Activated CD4-positive, alpha-beta memory T cell treated with anti-CD3 and anti-CD28 coated beads for 36 hours (primary cell): ENCODE measurements at regions not wholly inside any gene's neighbourhood (a gene's known extent, or its start where the extent isn't known, plus 50 kb on each side); places are given as distances from the start of the nearest gene placed in this dataset.

Experiments
- CTCF ChIA-PET: fragments of 350-600 bp; sonication (Branson Sonifier 250); formaldehyde crosslinking; loops from one replicate; lab custom pipeline; 2021; ENCODE audit warnings: antibody characterized with exemption, inconsistent platforms; lab: Charles Lee
- POLR2A ChIA-PET: fragments of 350-600 bp; sonication (Branson Sonifier 250); formaldehyde crosslinking; loops from one replicate; lab custom pipeline; 2021; ENCODE audit warnings: antibody characterized with exemption; lab: Charles Lee
- DNase-seq: peaks from one replicate; pipeline ENCODE4 v3.0.0-alpha.2; 2020
- H3K27ac Mint-ChIP-seq: one replicate; pipeline ENCODE4 v1.8.0; 2021; ENCODE audit warnings: mixed read lengths
- H3K27me3 Mint-ChIP-seq: one replicate; pipeline ENCODE4 v1.8.0; 2021; ENCODE audit warnings: mixed read lengths
- H3K36me3 Mint-ChIP-seq: one replicate; pipeline ENCODE4 v1.8.0; 2021; ENCODE audit warnings: mixed read lengths
- H3K4me1 Mint-ChIP-seq: one replicate; pipeline ENCODE4 v1.8.0; 2021; ENCODE audit warnings: low read depth, mixed read lengths
- H3K4me3 Mint-ChIP-seq: one replicate; pipeline ENCODE4 v1.8.0; 2021; ENCODE audit warnings: mild to moderate bottlenecking, mixed read lengths
- H3K9me3 Mint-ChIP-seq: one replicate; pipeline ENCODE4 v1.8.0; 2021; ENCODE audit warnings: mixed read lengths
- intact Hi-C: fragments of 100-400 bp; cut with micrococcal nuclease; formaldehyde crosslinking; loops from one replicate; pipeline ENCODE4 v1.15.1; 2023

DNA sequence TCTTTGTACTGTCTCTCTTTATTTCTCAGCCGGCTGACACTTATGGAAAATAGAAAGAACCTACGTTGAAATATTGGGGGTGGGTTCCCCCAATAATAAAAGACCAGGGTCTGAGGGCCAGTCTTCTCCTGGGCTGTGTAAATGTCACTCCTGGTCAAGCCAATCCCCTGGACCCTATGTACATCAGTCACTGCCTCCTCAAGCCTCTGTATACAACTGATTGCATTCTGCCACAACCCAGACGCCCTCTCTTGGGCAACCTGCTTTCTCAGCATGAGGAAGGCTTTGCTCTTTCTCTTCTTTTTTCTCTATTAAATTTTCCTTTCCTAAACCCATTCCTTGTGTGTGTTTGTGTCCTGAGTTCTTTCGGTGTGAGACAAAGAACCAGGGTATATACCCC, 84.1 kb upstream of the SERBP1 start:
- CTCF ChIA-PET: no interaction called here

DNA sequence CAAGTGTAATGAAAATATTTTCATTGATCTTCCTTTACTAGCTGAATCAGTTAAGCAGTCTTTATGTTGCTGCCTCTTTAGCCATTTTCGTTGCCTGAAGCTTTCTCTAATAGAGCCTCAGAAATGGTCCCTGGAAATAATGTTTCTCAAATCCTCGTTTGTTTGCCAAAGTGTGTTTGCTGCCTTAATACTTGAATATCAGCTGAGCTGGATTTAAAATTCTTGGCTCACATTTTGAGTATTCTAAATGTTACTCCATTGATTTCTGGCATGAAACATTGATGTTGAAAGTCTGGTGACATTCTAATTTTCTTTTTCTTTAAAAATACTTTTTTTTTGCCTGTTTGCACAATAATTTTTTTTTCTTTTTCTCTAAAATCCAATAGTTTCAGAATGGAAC, 84.6 kb upstream of the SERBP1 start:
- H3K4me1 Mint-ChIP-seq: no peaks in the 10 kb centered on the region
- intact Hi-C loops: no loop called here
- no peak overlapping the region for H3K27ac Mint-ChIP-seq
- H3K36me3 Mint-ChIP-seq: no peaks in the 10 kb centered on the region
- H3K27me3 Mint-ChIP-seq: peaks cover 8% of the 10 kb centered on the region
- no peak overlapping the region for H3K4me3 Mint-ChIP-seq
- ChIA-PET CTCF (no interaction called here), POLR2A (no interaction called here)
- no peak for DNase-seq
- H3K9me3 Mint-ChIP-seq: peaks cover 10% of the 10 kb centered on the region

More for the DNA sequence above, 84.1 kb upstream of the SERBP1 start:
- no peaks in the 10 kb centered on the region for H3K4me1 Mint-ChIP-seq
- H3K27ac Mint-ChIP-seq: no peak overlapping the region
- intact Hi-C loops: no loop called here
- DNase-seq: no peak
- peaks cover 8% of the 10 kb centered on the region for H3K27me3 Mint-ChIP-seq
- POLR2A ChIA-PET: no interaction called here
- H3K4me3 Mint-ChIP-seq: no peak overlapping the region
- H3K9me3 Mint-ChIP-seq: peaks cover 11% of the 10 kb centered on the region
- no peaks in the 10 kb centered on the region for H3K36me3 Mint-ChIP-seq

DNA sequence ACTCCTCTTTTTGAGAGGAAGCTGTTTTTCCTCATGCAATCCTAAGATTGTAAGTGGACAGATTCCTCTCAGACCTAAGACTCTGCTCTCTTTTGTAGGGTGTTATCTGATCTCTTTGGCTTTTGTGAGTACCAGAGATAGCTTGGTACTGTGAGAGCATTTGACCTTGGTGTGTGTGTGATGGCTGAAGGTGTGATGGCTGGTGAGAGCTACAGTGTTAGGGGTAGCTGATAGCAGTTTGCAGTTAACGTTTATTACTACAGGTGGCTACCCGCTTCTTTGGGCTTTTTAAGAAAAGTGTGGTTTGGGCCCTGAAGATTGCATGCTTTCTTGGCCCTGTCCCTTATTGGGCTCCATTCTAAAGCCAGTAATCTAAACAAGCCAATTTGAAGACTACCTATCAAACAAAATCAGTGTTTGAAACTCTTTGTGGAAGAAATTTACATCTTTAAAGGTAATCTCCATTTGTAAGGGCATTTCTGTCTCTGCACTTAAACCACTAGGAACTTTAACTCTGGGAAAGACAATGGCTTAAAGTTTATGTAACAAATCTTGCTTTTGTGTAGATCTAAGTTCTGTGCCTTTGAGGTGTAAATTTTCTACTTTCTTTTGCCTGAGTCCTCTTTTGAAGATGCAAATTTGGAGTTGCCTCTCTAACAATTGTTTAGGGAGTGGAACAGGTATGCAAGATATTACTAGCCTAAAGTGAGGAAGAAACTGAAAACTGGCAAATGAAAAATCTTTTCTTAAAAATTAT, 85.3 kb upstream of the SERBP1 start:
- H3K27me3 Mint-ChIP-seq: peaks cover 8% of the 10 kb centered on the region
- CTCF ChIA-PET: no interaction called here
- no peaks in the 10 kb centered on the region for H3K4me1 Mint-ChIP-seq
- H3K9me3 Mint-ChIP-seq: peaks cover 10% of the 10 kb centered on the region
- intact Hi-C loops: no loop called here
- H3K4me3 Mint-ChIP-seq: no peak overlapping the region
- no peak overlapping the region for H3K27ac Mint-ChIP-seq
- DNase-seq: no peak
- no peaks in the 10 kb centered on the region for H3K36me3 Mint-ChIP-seq
- POLR2A ChIA-PET: no interaction called here

DNA sequence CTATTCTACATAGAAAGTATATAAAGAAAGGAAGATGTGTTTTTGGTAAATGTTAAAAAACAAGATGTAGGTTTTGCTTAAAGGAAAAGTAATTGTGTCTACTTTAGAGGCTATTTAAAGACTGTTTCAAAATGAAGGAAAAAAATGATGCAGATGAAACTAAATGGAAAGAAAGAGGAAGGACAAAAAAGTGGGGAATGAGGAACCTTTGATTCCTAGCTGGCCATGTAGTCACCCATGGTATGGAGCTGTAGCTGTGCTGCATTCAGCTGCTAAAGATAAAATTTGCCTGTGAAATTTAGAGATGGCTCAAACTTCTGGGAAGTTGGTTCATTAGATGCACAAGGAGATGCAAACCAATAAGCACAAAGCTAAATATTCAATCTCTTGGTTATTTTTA, 86.8 kb upstream of the SERBP1 start:
- ChIA-PET POLR2A (no interaction called here), CTCF (interaction anchor here (1.2 to 1.4 kb wide), 2 partner anchors 16 to 18 kb away, joined by 3 read pairs; no protein-coding TSS in a partner anchor)
- no peaks in the 10 kb centered on the region for H3K36me3 Mint-ChIP-seq
- no peak overlapping the region for H3K27ac Mint-ChIP-seq
- peaks cover 8% of the 10 kb centered on the region for H3K27me3 Mint-ChIP-seq
- H3K9me3 Mint-ChIP-seq: peaks cover 10% of the 10 kb centered on the region
- H3K4me1 Mint-ChIP-seq: no peaks in the 10 kb centered on the region
- H3K4me3 Mint-ChIP-seq: no peak overlapping the region
- DNase-seq: no peak
- intact Hi-C loops: no loop called here

DNA sequence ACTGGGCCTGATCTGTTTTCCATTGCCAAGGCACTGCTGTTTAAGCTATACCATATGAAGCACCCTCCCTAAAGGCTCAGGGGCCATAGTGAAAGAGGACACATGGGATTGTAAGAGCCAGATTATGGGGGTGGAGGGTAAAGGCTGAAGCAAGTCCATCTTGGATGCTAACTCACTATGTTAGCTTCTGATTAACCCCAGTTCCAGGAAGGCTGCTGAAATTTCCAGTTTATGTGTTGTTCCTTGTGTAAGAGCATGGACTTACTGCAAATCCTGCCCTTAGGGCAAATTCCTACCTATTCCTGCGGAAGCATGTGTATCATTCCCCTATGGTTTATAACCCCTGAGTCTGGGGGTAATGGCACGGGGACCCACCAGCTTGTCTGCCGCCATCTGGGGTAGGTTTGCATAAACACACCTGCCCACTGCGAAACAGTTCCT, 91.8 kb upstream of the SERBP1 start:
- DNase-seq: no peak
- H3K4me1 Mint-ChIP-seq: no peaks in the 10 kb centered on the region
- no peak overlapping the region for H3K4me3 Mint-ChIP-seq
- POLR2A ChIA-PET: no interaction called here
- H3K27me3 Mint-ChIP-seq: peaks cover 7% of the 10 kb centered on the region
- H3K36me3 Mint-ChIP-seq: no peaks in the 10 kb centered on the region
- CTCF ChIA-PET: interaction anchor here (1.6 to 1.7 kb wide), 2 partner anchors 13 to 239 kb away, joined by 3 to 6 read pairs; no protein-coding TSS in a partner anchor
- H3K27ac Mint-ChIP-seq: no peak overlapping the region
- no peaks in the 10 kb centered on the region for H3K9me3 Mint-ChIP-seq
- intact Hi-C loops: no loop called here

DNA sequence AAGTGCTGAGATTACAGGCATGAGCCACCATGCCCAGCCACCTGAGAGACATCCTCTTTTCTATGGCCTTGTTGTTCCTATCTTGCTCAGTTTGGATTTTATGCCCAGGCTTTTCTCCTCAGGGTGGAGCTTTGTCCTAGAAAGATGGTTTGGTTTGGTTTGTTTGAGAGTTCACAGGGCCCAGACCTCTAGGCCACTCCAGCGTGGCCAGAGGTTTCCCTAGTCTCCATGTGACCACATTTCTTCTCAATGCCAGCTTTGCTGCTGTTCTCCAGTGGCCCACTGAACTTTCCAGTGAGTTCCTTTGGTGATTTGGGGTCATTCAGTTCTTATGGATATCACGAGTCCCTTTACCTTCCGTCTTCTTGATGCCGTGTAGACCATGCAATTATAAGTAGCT, 92.6 kb upstream of the SERBP1 start:
- ChIA-PET POLR2A (no interaction called here), CTCF (interaction anchor here (1.2 to 1.8 kb wide), 4 partner anchors 10 to 244 kb away, joined by 3 to 6 read pairs (median 4); no protein-coding TSS in a partner anchor)
- Mint-ChIP-seq H3K36me3 (no peaks in the 10 kb centered on the region), H3K27ac (no peak overlapping the region), H3K27me3 (peaks cover 7% of the 10 kb centered on the region), H3K4me3 (no peak overlapping the region), H3K4me1 (no peaks in the 10 kb centered on the region), H3K9me3 (no peaks in the 10 kb centered on the region)
- intact Hi-C loops: no loop called here
- no peak for DNase-seq

DNA sequence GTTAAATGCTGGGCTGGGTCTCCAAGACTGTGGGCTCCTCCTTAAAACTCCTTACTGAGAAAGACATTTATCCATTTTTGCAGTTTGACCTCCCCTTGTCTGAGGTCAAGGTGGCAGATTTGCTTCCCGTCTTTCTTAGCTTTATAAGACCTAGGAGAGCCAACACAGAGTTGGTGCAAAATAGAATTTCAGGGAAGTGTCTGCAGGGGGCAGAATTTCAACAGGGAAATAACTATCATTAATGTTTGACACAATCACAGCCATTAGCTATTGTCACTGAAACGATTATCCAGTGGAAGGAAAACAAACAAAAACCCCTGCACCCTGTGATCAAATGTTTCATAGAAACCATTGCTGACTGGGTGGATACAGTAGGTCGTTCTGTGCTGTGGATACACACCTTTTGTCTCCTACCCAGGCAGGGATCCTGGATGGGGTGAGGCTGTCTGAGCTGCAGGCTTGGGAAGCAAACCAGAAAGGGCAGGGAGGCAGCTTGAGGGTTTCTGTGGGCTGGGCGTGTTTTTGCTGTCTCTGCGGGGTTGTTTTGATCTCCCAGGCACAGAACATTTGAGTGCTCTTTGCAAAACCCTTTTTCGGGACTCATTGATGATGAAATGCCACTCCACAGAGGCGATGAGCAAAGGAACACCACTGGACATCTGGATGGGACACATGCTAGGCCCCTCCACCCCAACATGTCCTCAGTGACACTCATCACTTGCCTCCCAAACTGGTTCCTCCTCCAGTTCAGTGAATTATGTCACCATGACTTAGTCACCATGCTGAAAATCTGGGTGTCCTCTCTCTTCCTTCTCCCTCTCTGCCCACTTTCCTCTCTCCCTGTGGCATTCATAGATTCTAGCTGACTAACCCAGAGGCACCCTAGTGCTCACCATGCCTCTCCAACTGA, 94.2 kb upstream of the SERBP1 start:
- no peaks in the 10 kb centered on the region for H3K4me1 Mint-ChIP-seq
- H3K27me3 Mint-ChIP-seq: peaks cover 8% of the 10 kb centered on the region
- no peak overlapping the region for H3K4me3 Mint-ChIP-seq
- no peak overlapping the region for H3K27ac Mint-ChIP-seq
- no peaks in the 10 kb centered on the region for H3K36me3 Mint-ChIP-seq
- ChIA-PET POLR2A (no interaction called here), CTCF (interaction anchor here (1.3 to 1.8 kb wide), 2 partner anchors 236 to 242 kb away, joined by 3 to 4 read pairs; no protein-coding TSS in a partner anchor)
- H3K9me3 Mint-ChIP-seq: no peaks in the 10 kb centered on the region
- intact Hi-C loops: no loop called here
- no peak for DNase-seq

DNA sequence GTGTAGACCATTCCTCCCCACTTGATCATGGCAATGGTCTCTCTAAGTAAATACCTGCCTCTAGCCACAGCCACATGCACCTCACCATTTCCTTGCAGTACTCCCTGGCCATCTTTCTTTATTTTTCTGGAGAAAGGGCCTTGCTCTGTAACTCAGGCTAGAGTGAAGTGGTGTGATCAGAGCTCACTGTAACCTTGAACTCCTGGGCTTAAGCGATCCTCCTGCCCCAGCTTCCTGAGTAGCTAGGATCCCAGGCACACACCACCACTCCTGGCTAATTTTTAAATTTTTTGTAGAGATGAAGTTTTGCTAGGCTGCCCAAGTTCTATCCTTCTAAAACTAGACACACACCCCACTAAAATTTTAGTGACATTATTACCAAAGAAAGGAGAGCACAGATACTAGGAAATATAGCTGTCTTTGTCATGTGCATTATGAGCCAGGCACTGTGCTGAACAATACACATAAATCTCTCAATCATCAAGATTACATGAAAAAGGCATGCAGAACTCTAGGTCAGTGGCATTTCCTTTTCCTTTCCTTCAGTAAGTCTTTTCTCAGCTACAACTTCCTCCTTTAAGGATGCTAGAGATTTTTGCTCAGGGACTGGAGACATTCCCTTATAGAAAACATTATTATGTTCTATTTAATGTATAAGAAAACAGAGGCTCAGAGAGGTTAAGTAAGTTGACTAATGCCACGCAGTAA, 95.0 kb upstream of the SERBP1 start:
- Mint-ChIP-seq H3K4me3 (no peak overlapping the region), H3K27ac (no peak overlapping the region), H3K9me3 (no peaks in the 10 kb centered on the region), H3K36me3 (no peaks in the 10 kb centered on the region), H3K4me1 (no peaks in the 10 kb centered on the region), H3K27me3 (peaks cover 8% of the 10 kb centered on the region)
- CTCF ChIA-PET: interaction anchor here (0.7 to 1.0 kb wide), 2 partner anchors 36 to 235 kb away, joined by 3 to 5 read pairs; no protein-coding TSS in a partner anchor
- POLR2A ChIA-PET: no interaction called here
- intact Hi-C loops: no loop called here
- no peak for DNase-seq

DNA sequence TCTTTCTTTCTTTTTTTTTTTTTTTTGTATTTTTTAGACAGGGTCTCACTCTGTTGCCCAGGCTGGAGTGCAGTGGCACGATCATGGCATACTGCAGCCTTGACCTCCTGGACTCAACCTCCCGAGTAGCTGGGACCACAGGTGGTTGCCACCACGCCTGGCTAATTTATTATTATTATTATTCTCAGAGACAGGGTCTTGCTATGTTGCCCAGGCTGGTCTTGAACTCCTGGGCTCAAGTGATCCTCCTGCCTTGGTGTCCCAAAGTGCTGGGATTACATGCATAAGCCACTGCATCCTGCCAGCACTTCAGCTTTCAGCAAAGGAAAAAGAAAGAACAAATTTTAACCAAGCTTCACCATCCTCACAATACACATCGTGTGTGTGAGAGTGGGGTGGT, 97.9 kb upstream of the SERBP1 start:
- intact Hi-C loops: no loop called here
- DNase-seq: no peak
- Mint-ChIP-seq H3K27ac (no peak overlapping the region), H3K4me1 (no peaks in the 10 kb centered on the region), H3K27me3 (peaks cover 2% of the 10 kb centered on the region), H3K4me3 (no peak overlapping the region), H3K9me3 (peaks cover 2% of the 10 kb centered on the region), H3K36me3 (no peaks in the 10 kb centered on the region)
- POLR2A ChIA-PET: no interaction called here
- CTCF ChIA-PET: interaction anchor here (1.0 to 1.8 kb wide), 2 partner anchors 12 to 232 kb away, joined by 3 to 10 read pairs; no protein-coding TSS in a partner anchor

DNA sequence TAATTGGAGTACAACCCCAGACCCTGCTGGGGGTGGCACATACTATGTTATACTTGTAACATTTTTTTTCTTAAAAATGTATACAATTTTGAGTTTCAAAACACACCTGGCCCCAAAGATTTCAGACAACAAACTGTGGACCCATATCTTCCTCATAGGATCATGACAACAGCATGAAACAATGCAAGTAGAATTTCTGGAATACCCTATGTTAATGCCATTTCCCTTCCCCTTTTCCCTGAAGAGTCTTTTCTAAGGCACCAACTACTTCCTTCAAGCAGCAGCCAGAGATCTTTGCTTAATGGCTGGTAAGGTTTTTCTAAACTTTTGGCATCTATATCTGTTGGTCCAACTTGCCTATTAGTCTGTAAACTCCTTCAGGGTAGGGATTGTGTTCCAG, 99.9 kb upstream of the SERBP1 start:
- H3K36me3 Mint-ChIP-seq: no peaks in the 10 kb centered on the region
- peaks cover 5% of the 10 kb centered on the region for H3K27me3 Mint-ChIP-seq
- ChIA-PET CTCF (interaction anchor here (0.6 to 1.8 kb wide), 2 partner anchors 174 to 230 kb away, joined by 4 to 10 read pairs; no protein-coding TSS in a partner anchor), POLR2A (no interaction called here)
- H3K4me3 Mint-ChIP-seq: no peak overlapping the region
- no peaks in the 10 kb centered on the region for H3K4me1 Mint-ChIP-seq
- peaks cover 2% of the 10 kb centered on the region for H3K9me3 Mint-ChIP-seq
- intact Hi-C loops: loop anchor here (10.0 kb wide), 1 partner anchor 155 kb away; the partner anchor contains the start of gene GADD45A
- H3K27ac Mint-ChIP-seq: no peak overlapping the region
- DNase-seq: no peak

DNA sequence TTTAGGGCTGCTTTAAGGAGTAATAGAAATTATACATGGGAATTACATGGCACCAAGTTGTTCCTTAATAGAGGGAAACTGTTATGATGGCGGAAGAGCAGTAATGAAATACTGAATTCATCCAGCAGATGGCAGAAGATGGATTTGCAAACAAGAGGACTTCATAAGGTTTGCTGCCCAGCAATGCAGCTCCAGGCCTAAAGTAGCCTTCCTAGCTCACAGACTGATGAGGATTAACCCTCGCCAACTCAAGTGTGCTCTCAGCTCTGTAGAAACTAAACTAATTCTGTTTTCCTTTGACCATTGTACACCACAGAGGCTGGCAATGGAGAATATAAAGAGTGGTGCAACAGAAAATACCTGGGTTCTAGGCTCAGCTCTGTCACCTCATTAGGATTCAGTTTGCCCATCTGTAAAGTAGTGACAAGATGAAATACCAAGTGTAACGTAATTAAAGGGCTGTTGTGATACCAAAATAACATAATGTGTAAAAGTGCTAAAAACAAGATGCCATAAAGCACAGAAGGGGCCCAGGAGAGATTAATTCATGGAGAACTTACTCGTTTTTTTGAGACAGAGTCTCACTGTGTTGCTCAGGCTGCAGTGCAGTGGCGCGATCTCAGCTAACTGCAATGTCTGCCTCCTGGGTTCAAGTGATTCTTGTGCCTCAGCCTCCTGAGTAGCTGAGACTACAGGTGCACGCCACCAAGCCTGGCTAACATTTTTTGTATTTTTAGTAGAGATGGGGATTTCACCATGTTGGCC, 102.4 kb upstream of the SERBP1 start:
- Mint-ChIP-seq H3K4me1 (no peaks in the 10 kb centered on the region), H3K36me3 (no peaks in the 10 kb centered on the region), H3K27me3 (peaks cover 6% of the 10 kb centered on the region), H3K4me3 (no peak overlapping the region), H3K9me3 (peaks cover 2% of the 10 kb centered on the region), H3K27ac (no peak overlapping the region)
- CTCF ChIA-PET: interaction anchor here (0.6 to 7.8 kb wide), 21 partner anchors 8 to 587 kb away, joined by 3 to 154 read pairs (median 3); no protein-coding TSS in a partner anchor
- peak; percentile 10 for DNase-seq
- intact Hi-C loops: loop anchor here (10.0 kb wide), 1 partner anchor 152 kb away; the partner anchor contains the start of gene GADD45A
- POLR2A ChIA-PET: no interaction called here
